GM18873 (cell line): ENCODE measurements at regions not wholly inside any gene's neighbourhood (a gene's known extent, or its start where the extent isn't known, plus 50 kb on each side); places are given as distances from the start of the nearest gene placed in this dataset.
"Not testable (repeated sequence)": the region's sequence is repeated elsewhere in the genome, so short reads cannot be mapped to it uniquely, and the experiment has no call there.

Experiments
- ATAC-seq: cut with Tn5 transposase; IDR thresholded peaks from one replicate; pipeline ENCODE4 v1.9.1; 2021; ENCODE audit warnings: mild to moderate bottlenecking, moderate library complexity, moderate number of reproducible peaks; ENCODE audit not compliant: unreplicated experiment, low FRiP score

DNA sequence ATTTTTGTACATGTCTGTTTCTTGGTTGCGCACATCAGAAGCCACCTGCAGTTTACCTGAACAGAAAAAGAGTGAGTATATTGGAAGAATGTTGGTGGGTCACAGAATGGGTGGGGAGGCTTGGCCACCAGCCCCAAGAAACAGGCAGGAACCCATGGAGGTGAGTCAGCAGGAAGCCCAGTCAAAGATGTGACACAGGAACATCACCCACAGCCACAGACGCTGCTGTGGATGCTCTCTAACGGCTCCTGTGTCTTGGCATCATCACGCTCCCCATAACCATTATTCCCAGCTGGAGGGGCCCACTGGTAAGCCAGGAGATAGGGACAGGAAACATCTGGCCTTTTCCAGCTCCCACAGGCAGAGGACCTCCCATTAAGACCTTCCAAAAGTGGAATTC is 94.0 kb upstream of the WSB1 start:
- ATAC-seq: no peak

DNA sequence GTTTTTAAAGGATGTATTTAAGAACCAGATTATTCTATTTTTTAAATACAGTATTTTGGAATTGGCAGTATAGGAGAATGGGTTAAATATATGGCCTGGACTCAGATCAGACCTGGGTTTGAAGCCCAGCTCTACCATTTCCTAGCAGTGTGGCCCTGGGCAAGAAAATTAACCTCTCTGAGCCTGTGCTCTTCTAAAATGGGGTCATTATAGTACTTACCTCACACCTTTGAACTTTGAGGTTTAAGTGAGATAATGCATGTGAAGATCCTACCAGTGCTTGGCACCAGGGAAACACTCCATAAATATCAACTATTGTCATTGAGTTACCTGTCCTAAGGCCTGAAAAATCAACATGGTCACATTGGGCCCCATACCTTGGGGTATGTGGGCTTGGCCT is 93.4 kb upstream of the WSB1 start:
- ATAC-seq: no peak

DNA sequence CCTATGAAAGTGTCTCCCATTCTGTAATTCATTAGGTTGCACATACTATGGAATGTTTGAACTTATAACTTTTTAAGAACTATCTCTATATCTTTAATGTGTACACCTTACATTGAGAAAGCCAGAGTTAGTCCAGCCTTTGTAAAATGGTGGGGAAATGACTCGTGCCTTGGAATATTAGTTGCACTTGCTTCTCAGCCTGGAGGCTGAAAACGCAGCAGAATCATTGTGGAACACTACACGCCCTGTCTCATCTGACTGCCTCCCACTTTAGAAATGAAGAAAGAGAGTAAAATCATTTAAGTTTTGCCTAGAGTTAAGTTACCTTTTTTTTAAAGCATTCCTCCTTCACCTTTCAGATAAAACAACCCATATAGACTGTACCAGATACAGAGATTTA is 90.7 kb upstream of the WSB1 start:
- no peak for ATAC-seq

DNA sequence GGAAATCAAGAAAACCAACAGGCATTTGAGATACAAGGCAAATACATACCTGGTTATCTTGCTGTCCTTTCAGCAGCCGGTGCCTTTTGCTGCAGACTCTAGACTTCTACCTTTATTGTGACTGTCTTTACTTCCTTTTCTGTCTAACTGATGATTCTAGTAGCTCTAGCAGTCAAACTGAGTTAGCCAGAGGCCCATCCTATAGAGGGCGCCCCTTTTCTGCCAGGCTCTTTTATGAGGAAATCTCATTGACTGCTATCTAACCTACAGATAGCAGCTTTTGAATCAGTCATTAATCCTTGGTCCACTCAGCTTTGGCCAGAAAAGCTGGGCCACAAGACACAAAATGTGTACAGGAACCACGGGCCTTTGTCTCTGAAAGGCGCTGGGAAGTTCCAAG is 87.5 kb upstream of the WSB1 start:
- no peak for ATAC-seq

DNA sequence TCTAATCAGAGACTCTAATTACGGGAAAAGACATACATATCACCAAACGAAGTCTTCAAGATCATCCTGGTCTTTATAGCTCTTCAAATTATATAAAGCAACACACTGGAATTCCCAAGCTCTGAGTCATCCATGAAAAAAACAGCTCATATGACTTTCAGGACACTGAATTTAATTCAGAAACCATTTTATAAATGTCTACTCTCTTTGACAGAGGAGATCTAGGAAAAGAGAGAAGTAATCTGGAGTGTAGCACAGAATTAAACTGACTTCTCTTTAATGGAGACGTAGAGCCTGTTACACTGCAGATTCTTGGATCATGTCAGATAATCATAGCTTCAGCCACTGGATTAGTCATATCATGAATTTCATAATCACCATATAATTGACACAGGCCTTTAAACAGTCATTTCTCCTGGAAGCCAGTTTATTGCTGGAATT is 86.8 kb upstream of the WSB1 start:
- no peak for ATAC-seq

DNA sequence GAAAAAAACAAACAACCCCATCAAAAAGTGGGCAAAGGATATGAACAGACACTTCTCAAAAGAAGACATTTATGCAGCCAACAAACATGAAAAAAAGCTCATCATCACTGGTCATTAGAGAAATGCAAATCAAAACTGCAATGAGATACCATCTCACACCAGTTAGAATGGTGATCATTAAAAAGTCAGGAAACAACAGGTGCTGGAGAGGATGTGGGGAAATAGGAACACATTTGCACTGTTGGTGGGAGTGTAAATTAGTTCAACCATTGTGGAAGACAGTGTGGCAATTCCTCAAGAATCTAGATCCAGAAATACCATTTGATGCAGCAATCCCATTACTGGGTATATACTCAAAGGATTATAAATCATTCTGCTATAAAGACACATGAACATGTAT is 85.5 kb upstream of the WSB1 start:
- ATAC-seq: not testable (repeated sequence)

DNA sequence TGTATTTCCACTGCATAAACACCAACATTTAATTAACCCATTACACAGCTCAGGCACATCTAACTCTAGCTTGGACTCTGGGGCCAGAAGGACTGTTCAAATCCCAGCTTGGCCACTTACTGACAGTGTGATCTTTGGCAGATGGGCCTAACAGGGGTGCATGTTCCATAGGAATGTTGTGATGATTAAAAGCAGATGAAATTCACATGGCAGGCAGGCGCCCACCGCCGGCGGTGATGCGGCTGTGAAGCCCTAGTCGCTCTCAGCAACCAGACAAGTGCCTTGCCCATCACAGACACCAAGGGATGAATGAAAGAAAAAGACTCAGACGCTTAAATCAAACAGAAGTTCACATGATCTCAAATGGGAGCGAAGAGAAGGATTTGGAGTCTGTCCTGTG is 84.6 kb upstream of the WSB1 start:
- no peak for ATAC-seq

DNA sequence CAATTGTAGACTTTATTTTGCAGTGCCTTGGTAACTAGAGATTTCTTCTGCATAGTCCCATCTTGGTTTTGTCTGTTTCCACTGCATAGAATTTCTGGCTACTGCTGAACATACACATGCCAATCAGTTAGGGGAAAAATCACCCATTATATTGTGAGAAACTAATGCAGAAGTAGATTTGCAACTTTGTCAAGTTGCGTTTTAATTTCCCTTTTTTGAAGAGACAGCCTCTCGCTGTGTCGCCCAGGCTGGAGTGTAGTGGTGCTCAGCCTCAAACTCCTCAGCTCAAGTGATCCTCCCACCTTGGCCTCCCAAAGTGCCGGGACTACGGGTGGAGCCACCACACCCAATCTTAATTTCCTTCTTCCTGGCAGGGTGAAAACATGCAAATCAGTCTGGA is 83.1 kb upstream of the WSB1 start:
- not testable (repeated sequence) for ATAC-seq

DNA sequence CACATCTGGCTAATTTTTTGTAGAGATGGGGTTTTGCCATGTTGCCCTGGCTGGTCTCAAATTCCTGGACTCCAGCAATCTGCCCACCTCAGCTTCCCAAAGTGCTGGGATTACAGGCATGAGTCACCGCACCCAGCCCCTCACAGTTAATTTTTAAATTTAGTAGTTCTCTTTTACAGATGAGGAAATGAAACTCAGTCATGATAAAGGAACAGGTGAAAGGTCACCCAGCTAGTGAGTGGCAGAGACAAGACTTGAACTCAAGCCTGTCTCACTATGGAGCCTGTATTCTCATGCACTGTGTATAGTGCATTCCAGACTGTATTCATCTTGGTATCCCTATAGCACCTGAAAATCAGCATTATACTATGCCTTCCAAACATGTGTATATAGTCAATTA is 77.1 kb upstream of the WSB1 start:
- no peak for ATAC-seq

DNA sequence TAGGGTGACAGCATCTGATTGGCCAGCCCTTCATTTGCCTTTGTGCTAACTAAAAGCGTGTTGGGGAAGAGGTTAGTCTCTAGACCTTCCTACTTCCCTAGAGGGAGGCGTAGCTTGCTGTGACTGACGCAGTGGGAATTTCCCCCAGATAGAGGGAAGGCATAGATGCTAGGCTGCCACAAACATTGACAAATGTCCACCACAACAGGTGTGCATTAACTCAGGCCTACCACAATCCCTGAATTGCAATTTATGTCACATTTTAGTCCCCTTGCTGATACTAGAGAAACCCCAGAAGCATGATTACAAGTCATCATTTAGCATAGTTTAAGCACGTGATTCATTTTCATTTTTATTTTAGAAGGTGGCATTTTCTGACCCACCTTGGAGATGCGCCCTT is 76.3 kb upstream of the WSB1 start:
- ATAC-seq: peak; percentile 89

DNA sequence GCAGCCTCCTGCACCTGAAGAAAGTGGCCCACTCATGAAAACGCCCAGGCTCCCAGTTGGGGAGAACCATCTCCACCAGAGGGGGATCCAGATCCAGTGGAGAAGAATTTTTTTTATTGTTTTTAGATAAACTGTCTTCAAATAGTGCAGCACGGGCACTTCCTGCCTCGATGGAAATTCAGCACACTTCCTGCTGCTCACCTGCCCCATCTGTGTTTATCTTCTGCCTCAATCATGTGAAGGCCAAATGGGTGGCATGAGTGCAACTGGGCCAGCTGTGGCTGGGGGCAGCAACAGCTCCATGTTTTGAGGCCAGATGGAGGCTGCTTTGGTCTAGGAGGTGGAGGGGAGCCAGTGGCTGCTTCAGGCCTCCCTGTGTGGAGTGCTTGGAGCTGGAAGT is 75.9 kb upstream of the WSB1 start:
- no peak for ATAC-seq

DNA sequence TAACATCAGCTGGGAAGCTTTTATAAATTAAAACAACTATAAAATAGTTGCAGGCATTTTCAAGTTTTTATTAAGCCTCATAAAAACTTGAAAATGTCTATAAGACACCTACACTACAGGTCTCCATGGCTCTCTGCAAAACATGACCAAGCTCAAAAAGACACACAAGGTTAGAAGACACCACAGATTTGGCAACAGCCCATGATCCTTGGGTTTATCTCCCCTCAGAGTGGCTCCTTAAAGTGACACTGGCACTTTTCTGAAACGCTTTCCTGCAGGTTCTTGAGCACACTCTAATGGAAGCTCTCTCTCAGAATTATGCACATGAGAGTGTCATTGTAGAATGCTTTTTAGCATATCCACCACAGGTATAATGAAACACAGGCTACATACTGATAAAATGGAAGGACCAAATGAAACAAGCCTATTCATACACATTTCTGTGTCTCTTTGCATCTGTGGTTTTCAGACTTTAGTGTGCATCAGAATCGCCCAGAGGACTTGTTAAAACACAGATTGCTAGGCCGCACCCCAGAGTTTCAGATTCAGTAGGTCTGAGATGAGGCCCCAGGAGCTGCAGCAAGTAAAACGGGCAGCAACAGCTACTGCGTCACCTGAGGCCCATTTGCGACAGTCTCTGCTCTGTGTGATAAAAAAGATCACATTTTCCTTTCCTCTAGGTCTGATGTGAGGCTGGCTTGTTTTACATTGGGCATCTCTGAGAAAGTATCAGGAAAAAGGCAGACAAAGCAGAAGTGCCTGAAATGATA is 75.0 kb upstream of the WSB1 start:
- ATAC-seq: peak; percentile 61

DNA sequence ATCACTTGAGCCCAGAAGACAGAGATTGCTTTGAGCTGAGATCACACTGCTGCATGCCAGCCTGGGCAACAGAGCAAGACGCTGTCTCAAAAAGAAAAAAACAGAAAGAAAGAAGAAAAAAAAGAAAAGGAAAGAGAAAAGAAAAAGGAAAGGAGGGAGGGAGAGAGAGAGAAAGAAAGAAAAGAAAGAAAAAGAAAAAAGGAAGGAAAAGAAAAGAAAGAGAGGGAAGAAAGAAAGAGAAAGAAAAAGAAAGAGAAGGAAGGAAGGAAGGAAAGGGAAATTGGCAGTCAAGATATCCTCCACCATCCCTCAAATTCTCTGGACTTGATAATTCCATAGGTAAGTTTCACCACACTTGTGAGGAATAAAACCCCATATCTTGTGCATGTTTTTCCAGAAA is 71.4 kb upstream of the WSB1 start:
- no peak for ATAC-seq

DNA sequence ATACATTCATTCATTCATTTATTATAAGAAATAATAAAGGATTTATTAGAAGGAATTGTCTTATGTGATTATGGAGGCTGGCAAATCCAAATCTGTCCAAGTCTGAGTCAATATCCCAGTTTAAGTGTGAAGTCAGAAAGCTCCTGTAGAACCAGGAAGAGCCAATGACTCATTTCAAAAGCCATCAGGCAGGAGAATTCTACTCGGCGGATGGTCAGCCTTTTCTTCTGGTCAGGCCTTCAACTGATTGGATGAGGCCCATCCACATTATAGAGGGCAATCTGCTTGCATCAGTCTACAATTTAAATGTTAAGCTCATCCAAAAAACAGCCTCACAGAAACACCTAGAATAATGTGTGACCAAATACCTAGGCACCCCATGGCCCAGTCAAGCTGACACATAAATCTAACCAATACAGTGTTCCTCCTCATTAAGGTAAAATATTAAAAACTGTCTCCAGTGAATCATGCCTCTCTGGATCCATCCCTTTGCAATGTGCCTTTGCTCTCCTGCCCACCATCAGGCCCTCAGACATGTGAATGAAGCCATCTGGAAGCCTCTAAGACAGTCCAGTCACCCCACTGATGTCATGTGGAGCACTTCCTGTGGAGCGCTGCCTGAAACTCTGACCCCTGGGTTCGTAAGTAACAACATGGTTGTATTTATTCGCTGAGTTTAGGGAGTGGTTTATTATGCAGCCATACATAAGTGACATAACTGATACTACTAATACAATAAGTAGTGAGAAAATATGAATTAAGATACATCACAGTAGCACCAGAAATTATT is 69.2 kb upstream of the WSB1 start:
- no peak for ATAC-seq

DNA sequence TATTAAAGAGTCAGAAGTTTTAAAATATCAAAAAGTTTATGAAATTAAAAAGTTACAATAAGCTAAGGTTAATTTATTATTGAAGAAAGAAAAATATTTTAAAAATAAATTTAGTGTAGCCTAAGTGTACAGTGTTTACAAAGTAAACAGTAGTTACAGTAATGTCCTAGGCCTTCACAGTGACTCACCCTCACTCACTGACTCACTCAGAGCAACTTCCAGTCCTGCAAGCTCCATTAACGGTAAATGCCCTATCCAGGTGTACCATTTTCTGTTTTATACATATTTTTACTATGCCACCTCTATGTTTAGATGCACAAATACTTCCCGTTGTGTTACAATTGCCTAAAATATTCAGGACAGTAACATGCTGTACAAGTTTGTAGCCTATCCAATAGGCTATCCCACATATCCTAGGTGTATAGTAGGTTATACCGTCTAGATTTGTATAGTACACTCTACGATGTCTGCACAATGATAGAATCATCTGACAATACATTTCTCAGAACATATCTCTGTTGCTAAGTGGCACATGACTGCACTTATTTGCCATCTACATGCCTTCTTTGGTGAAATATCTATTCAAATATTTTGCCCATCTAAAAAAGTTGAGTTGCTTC is 67.2 kb upstream of the WSB1 start:
- no peak for ATAC-seq

DNA sequence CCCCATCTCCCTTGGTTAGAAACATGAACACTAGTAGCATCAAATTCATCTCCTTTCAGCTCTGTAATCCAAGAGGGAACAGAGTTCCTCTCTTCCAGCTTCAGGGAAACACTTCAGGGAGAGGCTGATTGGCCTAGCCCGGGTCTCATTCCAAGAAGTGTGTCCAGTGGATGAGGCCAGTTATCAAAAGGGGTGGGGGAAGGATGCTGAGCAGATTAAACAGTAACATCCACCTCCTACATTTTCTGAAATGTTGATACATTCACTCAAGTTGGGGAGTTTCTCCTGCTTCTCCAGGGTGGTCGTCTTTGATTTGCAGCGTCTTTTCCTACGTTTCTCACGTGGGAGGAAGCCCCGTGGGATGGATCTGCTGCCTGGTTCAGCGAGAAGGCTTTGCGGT is 62.9 kb upstream of the WSB1 start:
- ATAC-seq: no peak

DNA sequence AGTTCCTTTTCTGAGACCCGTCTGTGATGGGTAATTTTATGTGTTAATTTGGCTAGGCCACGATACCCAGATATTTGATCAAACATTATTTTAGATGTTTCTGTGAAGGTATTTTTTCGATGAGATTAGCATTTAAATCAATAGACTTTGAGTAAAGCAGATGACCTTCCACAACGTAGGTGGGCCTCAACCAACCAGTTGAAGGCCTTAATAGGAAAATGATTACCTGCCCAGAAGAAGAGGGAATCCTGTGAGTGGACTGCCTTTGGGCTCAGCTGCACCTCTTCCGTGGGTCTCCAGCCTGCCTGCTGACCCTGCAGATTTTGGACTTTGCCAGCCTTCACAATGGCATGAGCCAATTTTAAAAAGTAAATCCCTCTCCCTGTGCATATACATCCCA is 61.6 kb upstream of the WSB1 start:
- no peak for ATAC-seq

DNA sequence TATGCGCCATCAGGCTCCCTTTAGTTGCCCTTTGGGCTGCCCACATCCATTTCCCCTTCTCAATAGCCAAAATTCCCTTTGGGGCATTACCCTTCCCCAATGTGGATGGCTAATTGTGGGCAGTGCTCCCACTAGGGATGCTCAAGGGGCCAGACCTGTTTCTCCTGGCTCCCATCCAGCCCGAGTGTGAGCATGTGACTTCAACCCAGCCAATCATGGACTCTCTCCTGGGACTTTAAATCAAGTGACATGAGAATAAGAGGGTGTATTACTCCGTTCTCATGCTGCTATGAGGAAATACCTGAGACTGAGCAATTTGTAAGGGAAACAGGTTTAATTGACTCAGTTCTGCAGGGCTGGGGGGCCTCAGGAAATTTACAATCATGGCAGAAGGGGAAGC is 60.9 kb upstream of the WSB1 start:
- no peak for ATAC-seq

DNA sequence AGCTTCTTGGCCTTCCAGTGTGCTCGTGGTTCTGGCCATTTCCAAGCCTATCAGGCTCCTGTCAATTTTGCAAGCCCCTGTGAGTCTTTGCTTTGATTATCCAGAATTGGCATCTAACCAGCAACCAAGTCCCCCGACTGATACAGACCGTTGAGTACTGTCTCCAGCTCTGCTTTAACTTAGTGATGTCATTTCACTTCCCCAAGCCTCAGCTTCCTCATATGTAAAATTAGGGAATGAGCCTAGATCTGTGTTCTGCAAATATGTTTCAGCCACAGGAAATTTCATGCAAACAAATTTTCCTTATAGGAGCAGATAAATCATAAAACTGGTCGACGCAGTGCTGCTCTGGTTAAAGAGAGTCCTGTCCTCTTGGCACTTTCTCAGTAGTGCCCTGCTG is 60.1 kb upstream of the WSB1 start:
- ATAC-seq: no peak

DNA sequence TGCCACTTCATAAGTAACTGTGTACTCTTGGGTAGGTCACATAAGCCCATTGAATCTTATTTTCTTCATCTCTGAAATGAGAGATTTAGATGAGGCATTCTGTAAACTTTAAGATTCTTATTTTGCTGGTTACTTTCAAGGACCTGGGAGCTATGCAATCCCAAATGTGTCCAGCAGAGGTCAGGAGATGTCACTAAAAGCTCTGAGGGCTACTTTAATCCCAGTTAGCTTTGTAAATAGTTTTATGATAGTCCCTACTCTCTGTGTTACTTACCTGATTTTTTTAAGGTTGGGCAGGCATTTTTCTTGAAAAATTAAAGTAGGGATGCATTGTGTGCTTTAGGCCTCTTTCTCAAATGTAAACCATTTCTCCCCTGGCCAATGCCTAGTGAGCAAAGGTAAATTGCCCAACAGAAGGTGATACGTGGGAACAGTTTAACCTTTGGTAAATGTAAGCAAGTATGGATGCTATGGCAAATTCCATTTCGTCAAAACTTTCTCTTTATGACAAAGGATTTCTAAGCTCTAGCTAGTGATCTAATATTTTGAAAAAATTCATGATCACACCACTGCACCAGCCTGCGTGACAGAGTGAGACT is 57.1 kb upstream of the WSB1 start:
- ATAC-seq: no peak

DNA sequence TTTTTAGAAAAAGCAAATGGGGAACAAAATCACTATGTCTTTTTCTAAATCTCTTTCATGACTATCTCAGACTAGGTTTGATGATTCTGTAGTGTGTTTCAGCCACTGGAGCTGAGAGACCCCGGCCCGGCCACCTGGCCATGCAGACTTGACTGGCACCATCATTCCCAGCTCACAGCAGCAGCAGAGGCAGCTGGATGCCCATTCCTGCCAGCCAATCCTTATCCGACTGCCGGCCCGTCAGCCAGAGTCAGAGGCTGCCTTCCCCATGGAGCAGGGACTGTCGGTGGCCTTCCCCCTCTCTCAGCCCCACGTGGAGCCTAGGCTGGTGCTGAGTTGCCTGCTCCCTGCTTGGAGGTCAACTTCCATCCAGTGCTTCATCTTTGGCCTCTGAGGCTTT is 56.0 kb upstream of the WSB1 start:
- no peak for ATAC-seq
